ENCODE measurements at regions not wholly inside any gene's neighbourhood (a gene's known extent, or its start where the extent isn't known, plus 50 kb on each side); places are given as distances from the start of the nearest gene placed in this dataset.

DNA sequence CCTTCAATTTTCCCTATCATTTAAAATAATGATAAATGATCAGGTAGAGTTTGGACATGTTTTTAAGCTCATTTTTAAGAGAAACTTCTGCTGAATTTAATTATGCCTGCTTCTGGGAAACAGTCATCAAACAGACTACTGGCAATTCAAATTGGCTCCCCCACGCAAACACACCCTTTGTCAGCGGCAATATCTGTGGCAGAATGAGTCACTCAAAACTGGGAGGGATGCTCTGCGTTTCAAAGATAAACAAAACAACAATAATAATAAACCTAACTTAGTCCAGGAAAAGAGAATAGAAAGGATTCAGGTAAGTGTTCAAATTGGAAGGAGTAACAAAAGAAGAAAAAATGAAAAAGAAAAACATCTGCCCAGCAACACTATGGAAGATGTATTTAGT lies 108.1 kb upstream of the ERCC4 start:
- H3K4me3 Mint-ChIP-seq: no peak overlapping the region
- peaks cover 0 to 8% (median 4%) of the 10 kb centered on the region in 3 donors for H3K27me3 Mint-ChIP-seq (ENCODE audit: low read depth in 3 of 3)
- Histone ChIP-seq H3K4me1 (ENCODE audit: control insufficient read depth in 1 of 2, insufficient read depth in 2 of 2, low read length in 2 of 2) (no peaks in the 10 kb centered on the region), H4K20me1 (ENCODE audit: insufficient read depth, low read length) (no peaks in the 10 kb centered on the region), H3K4me3 (replicated peaks in 1 of 3; ENCODE audit: low read depth in 2 of 3, low read length in 3 of 3) (no peak overlapping the region), H3K27me3 (ENCODE audit: control insufficient read depth in 2 of 2, insufficient read depth in 2 of 2, low read length in 2 of 2) (no peaks in the 10 kb centered on the region), H3K9ac (ENCODE audit: insufficient read depth, low read length, poor library complexity, severe bottlenecking) (no peak overlapping the region), H3K79me2 (ENCODE audit: insufficient read depth, low read length) (no peaks in the 10 kb centered on the region), H3K36me3 (replicated peaks in 1 of 2; ENCODE audit: control insufficient read depth in 1 of 2, insufficient read depth in 2 of 2, low read length in 2 of 2) (no peaks in the 10 kb centered on the region), H3K27ac (ENCODE audit: low read depth in 1 of 2, low read length in 2 of 2) (no peak overlapping the region), H2AFZ (ENCODE audit: insufficient read depth, low read depth, low read length, poor library complexity, severe bottlenecking) (no peak overlapping the region), H3K9me3 (replicated peaks in 1 of 2; ENCODE audit: control insufficient read depth in 1 of 2, insufficient read depth in 1 of 2, low read length in 2 of 2) (no peaks in the 10 kb centered on the region), H3K4me2 (replicated peaks; ENCODE audit: extremely low read depth, low read length, poor library complexity, severe bottlenecking) (no peak overlapping the region)
- H3K9me3 Mint-ChIP-seq: peaks cover 0 to 14% (median 8%) of the 10 kb centered on the region in 7 donors
- no peaks in the 10 kb centered on the region for H3K36me3 Mint-ChIP-seq
- TF ChIP-seq, protein P1, sequence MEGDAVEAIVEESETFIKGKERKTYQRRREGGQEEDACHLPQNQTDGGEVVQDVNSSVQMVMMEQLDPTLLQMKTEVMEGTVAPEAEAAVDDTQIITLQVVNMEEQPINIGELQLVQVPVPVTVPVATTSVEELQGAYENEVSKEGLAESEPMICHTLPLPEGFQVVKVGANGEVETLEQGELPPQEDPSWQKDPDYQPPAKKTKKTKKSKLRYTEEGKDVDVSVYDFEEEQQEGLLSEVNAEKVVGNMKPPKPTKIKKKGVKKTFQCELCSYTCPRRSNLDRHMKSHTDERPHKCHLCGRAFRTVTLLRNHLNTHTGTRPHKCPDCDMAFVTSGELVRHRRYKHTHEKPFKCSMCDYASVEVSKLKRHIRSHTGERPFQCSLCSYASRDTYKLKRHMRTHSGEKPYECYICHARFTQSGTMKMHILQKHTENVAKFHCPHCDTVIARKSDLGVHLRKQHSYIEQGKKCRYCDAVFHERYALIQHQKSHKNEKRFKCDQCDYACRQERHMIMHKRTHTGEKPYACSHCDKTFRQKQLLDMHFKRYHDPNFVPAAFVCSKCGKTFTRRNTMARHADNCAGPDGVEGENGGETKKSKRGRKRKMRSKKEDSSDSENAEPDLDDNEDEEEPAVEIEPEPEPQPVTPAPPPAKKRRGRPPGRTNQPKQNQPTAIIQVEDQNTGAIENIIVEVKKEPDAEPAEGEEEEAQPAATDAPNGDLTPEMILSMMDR (IDR thresholded peaks at IDR 0.05): no peak
- H3K4me1 Mint-ChIP-seq: no peaks in the 10 kb centered on the region
- intact Hi-C loops (cut with micrococcal nuclease): no loop called here
- H3K27ac Mint-ChIP-seq: no peak overlapping the region
- DNase-seq: no peak
- WGBS (ENCODE audit: insufficient coverage): no CpG with 5 or more reads among the region's 3 CpGs

DNA sequence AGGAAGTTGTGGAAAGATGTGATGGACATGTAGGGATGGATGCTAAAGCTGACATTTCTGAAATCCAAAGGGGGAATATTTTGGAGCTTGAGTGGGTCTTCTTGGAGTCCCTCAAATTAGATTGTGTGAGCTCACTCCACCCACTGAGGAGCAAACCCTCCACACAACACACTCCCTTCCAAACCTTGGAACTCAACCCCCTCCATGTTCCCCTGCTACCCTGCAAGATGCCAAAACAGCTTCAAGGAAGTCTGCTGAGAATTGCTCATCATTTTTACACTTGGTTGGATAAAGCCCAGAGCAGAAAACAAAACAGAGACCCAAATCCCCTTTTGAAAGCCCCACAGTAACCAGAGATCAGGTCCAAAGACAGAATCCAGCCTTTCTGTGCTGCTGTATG lies 103.3 kb upstream of the ERCC4 start:
- no peaks in the 10 kb centered on the region for H3K36me3 Mint-ChIP-seq
- no peaks in the 10 kb centered on the region for H3K4me1 Mint-ChIP-seq
- H3K27me3 Mint-ChIP-seq (ENCODE audit: low read depth in 3 of 3): peaks cover 0 to 8% (median 0%) of the 10 kb centered on the region in 3 donors
- Histone ChIP-seq H3K27me3 (ENCODE audit: control insufficient read depth in 2 of 2, insufficient read depth in 2 of 2, low read length in 2 of 2) (no peaks in the 10 kb centered on the region), H3K4me1 (ENCODE audit: control insufficient read depth in 1 of 2, insufficient read depth in 2 of 2, low read length in 2 of 2) (no peaks in the 10 kb centered on the region), H4K20me1 (ENCODE audit: insufficient read depth, low read length) (no peaks in the 10 kb centered on the region), H3K27ac (ENCODE audit: low read depth in 1 of 2, low read length in 2 of 2) (no peak overlapping the region), H3K4me3 (replicated peaks in 1 of 3; ENCODE audit: low read depth in 2 of 3, low read length in 3 of 3) (no peak overlapping the region), H2AFZ (ENCODE audit: insufficient read depth, low read depth, low read length, poor library complexity, severe bottlenecking) (no peak overlapping the region), H3K36me3 (replicated peaks in 1 of 2; ENCODE audit: control insufficient read depth in 1 of 2, insufficient read depth in 2 of 2, low read length in 2 of 2) (no peaks in the 10 kb centered on the region), H3K79me2 (ENCODE audit: insufficient read depth, low read length) (no peaks in the 10 kb centered on the region), H3K9me3 (replicated peaks in 1 of 2; ENCODE audit: control insufficient read depth in 1 of 2, insufficient read depth in 1 of 2, low read length in 2 of 2) (no peaks in the 10 kb centered on the region), H3K9ac (ENCODE audit: insufficient read depth, low read length, poor library complexity, severe bottlenecking) (no peak overlapping the region), H3K4me2 (replicated peaks; ENCODE audit: extremely low read depth, low read length, poor library complexity, severe bottlenecking) (no peak overlapping the region)
- no peak for DNase-seq
- H3K9me3 Mint-ChIP-seq: peaks cover 1 to 8% (median 3%) of the 10 kb centered on the region in 7 donors
- no peak overlapping the region for H3K4me3 Mint-ChIP-seq
- TF ChIP-seq, protein P1 (IDR thresholded peaks at IDR 0.05): no peak
- intact Hi-C loops (cut with micrococcal nuclease): no loop called here
- H3K27ac Mint-ChIP-seq: peak overlapping the region in 1 of 7 donors; percentile 16

All from CD14-positive monocyte (primary cell).